ENCODE measurements at regions not wholly inside any gene's neighbourhood (a gene's known extent, or its start where the extent isn't known, plus 50 kb on each side); places are given as distances from the start of the nearest gene placed in this dataset.

DNA sequence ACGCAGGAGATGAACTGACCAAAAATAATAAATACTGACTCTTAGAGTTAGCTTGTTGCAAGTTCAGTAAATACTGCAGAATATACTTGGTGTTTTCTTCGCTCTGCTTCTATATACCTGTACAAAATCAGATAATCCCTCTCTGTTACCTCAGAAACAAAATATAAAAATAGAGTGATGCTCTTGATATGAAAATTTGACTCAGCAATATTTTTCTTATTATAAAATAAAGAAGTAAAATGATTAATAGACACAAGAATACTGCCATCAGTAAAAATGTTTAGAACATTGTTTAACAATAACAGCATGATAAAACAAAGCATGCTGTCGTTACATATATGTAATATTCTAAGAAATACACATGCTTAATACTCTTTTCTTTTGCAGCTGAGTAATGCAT is 1366.9 kb upstream of the EYS start:
- WGBS (ENCODE audit: low lambda C conversion rate, missing lambda C conversion rate): 62% methylated on average over 3 of the region's 3 CpGs
- DNase-seq (ENCODE audit: low spot score): no peak
- TF ChIP-seq EZH2 (IDR thresholded peaks at IDR 0.05; ENCODE audit: borderline replicate concordance) (no peak), EZH2phosphoT487 (IDR thresholded peaks at IDR 0.05; ENCODE audit: low read depth, severe bottlenecking, unreplicated experiment) (no peak)
- TF ChIP-seq, protein P1, sequence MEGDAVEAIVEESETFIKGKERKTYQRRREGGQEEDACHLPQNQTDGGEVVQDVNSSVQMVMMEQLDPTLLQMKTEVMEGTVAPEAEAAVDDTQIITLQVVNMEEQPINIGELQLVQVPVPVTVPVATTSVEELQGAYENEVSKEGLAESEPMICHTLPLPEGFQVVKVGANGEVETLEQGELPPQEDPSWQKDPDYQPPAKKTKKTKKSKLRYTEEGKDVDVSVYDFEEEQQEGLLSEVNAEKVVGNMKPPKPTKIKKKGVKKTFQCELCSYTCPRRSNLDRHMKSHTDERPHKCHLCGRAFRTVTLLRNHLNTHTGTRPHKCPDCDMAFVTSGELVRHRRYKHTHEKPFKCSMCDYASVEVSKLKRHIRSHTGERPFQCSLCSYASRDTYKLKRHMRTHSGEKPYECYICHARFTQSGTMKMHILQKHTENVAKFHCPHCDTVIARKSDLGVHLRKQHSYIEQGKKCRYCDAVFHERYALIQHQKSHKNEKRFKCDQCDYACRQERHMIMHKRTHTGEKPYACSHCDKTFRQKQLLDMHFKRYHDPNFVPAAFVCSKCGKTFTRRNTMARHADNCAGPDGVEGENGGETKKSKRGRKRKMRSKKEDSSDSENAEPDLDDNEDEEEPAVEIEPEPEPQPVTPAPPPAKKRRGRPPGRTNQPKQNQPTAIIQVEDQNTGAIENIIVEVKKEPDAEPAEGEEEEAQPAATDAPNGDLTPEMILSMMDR (IDR thresholded peaks at IDR 0.05; ENCODE audit: poor library complexity): no peak

DNA sequence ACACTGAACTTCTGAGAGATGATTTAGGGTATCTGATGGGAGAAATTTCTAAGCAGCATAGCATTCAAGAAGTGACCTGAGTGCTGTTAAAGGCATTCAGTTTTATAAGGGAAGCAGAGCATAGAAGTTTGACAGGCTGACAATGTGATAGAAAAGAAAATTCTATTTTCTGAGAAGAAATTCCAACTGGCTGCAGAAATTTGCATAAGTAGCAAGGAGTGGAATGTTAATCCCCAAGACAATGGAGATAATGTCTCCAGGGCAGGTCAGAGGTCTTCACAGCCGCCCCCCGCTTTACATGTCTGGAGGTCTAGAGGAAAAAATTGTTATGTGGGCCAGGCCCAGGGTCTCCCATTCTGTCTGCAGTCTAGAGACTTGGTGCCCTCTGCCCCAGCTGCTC is 1361.8 kb upstream of the EYS start:
- Histone ChIP-seq H3K9me2 (replicated peaks; ENCODE audit: insufficient read depth) (no peaks in the 10 kb centered on the region), H3K79me2 (no peaks in the 10 kb centered on the region), H3K4me2 (no peak overlapping the region), H2AFZ (no peak overlapping the region), H3K27me3 (no peaks in the 10 kb centered on the region), H3K4me1 (ENCODE audit: insufficient read depth) (no peaks in the 10 kb centered on the region), H4K20me1 (ENCODE audit: insufficient read depth, poor library complexity, severe bottlenecking) (no peaks in the 10 kb centered on the region), H3K27ac (no peak overlapping the region), H3K36me3 (replicated peaks; ENCODE audit: insufficient read depth, low read depth) (no peaks in the 10 kb centered on the region), H3K9me3 (ENCODE audit: low read depth) (no peaks in the 10 kb centered on the region), H3K4me3 (no peak overlapping the region)
- 100% methylated on average over 2 of the region's 2 CpGs for WGBS (ENCODE audit: low lambda C conversion rate, missing lambda C conversion rate)
- no peak for DNase-seq (ENCODE audit: low spot score)
- TF ChIP-seq EZH2 (IDR thresholded peaks at IDR 0.05; ENCODE audit: borderline replicate concordance) (no peak), EZH2phosphoT487 (IDR thresholded peaks at IDR 0.05; ENCODE audit: low read depth, severe bottlenecking, unreplicated experiment) (no peak)
- TF ChIP-seq, protein P1 (IDR thresholded peaks at IDR 0.05; ENCODE audit: poor library complexity): no peak

More for the DNA sequence above, 1366.9 kb upstream of the EYS start:
- no peak overlapping the region for H3K4me3 ChIP-seq
- H3K36me3 ChIP-seq (replicated peaks; ENCODE audit: insufficient read depth, low read depth): no peaks in the 10 kb centered on the region
- no peak overlapping the region for H2AFZ ChIP-seq
- H3K9me2 ChIP-seq (replicated peaks; ENCODE audit: insufficient read depth): no peaks in the 10 kb centered on the region
- no peaks in the 10 kb centered on the region for H3K27me3 ChIP-seq
- H3K9me3 ChIP-seq (ENCODE audit: low read depth): no peaks in the 10 kb centered on the region
- no peak overlapping the region for H3K4me2 ChIP-seq
- no peak overlapping the region for H3K27ac ChIP-seq
- H3K79me2 ChIP-seq: no peaks in the 10 kb centered on the region
- no peaks in the 10 kb centered on the region for H4K20me1 ChIP-seq (ENCODE audit: insufficient read depth, poor library complexity, severe bottlenecking)
- H3K4me1 ChIP-seq (ENCODE audit: insufficient read depth): no peaks in the 10 kb centered on the region

DNA sequence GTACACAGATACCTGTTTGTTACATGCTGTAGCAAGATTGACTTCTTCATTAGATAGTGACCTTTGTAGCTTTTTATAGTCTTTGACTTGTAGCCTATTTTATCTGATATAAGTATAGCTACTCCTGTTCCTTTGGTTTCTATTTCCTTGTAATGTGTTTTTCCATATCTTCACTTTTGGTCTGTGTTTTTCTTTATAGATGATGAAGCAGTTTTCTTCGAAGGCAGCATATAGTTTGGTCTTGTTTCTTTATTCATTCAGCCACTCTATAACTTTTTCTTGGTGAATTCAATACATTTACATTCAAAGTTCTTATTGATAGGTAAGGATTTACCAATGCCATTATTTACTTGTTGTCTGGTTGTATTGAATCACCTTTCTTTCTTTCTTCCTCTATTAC is 1357.3 kb upstream of the EYS start:
- TF ChIP-seq EZH2phosphoT487 (IDR thresholded peaks at IDR 0.05; ENCODE audit: low read depth, severe bottlenecking, unreplicated experiment) (no peak), EZH2 (IDR thresholded peaks at IDR 0.05; ENCODE audit: borderline replicate concordance) (no peak)
- TF ChIP-seq, protein P1 (IDR thresholded peaks at IDR 0.05; ENCODE audit: poor library complexity): no peak
- 81% methylated on average over 1 of the region's 1 CpG for WGBS (ENCODE audit: low lambda C conversion rate, missing lambda C conversion rate)
- Histone ChIP-seq H3K27me3 (no peaks in the 10 kb centered on the region), H3K79me2 (no peaks in the 10 kb centered on the region), H3K36me3 (replicated peaks; ENCODE audit: insufficient read depth, low read depth) (no peaks in the 10 kb centered on the region), H2AFZ (no peak overlapping the region), H3K27ac (no peak overlapping the region), H3K4me1 (ENCODE audit: insufficient read depth) (no peaks in the 10 kb centered on the region), H3K9me3 (ENCODE audit: low read depth) (no peaks in the 10 kb centered on the region), H3K9me2 (replicated peaks; ENCODE audit: insufficient read depth) (no peaks in the 10 kb centered on the region), H3K4me2 (no peak overlapping the region), H3K4me3 (no peak overlapping the region), H4K20me1 (ENCODE audit: insufficient read depth, poor library complexity, severe bottlenecking) (no peaks in the 10 kb centered on the region)
- DNase-seq (ENCODE audit: low spot score): no peak

DNA sequence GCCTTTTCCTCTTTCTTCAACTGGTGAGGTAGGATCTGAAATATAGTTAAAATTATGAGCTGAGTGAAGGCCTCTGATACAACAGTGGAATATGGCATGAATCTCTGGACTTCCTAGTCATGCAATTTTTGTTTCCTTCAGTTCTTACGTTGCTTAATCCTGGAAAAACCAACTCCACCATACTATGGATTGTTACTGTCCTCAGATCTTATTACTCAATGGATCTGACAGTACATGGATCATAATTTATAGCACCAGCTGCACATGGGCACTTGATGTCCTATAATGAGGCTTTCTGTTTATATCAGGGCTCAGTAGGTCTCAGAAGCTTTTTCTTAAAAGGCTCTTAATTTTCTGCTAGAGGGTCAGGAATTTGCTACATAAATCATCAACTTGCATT is 1341.0 kb upstream of the EYS start:
- Histone ChIP-seq H3K79me2 (no peaks in the 10 kb centered on the region), H3K4me3 (no peak overlapping the region), H3K9me3 (ENCODE audit: low read depth) (no peaks in the 10 kb centered on the region), H3K27me3 (no peaks in the 10 kb centered on the region), H3K9me2 (replicated peaks; ENCODE audit: insufficient read depth) (no peaks in the 10 kb centered on the region), H3K36me3 (replicated peaks; ENCODE audit: insufficient read depth, low read depth) (no peaks in the 10 kb centered on the region), H3K4me2 (no peak overlapping the region), H3K27ac (no peak overlapping the region), H4K20me1 (ENCODE audit: insufficient read depth, poor library complexity, severe bottlenecking) (no peaks in the 10 kb centered on the region), H3K4me1 (ENCODE audit: insufficient read depth) (no peaks in the 10 kb centered on the region), H2AFZ (no peak overlapping the region)
- no peak for DNase-seq (ENCODE audit: low spot score)
- TF ChIP-seq, protein P1 (IDR thresholded peaks at IDR 0.05; ENCODE audit: poor library complexity): no peak
- TF ChIP-seq EZH2 (IDR thresholded peaks at IDR 0.05; ENCODE audit: borderline replicate concordance): no peak
- no peak for TF ChIP-seq EZH2phosphoT487 (IDR thresholded peaks at IDR 0.05; ENCODE audit: low read depth, severe bottlenecking, unreplicated experiment)
- WGBS (ENCODE audit: low lambda C conversion rate, missing lambda C conversion rate): 53% methylated on average over 1 of the region's 1 CpG

Measured in hepatocyte (in vitro differentiated cells).